Loucy (cell line): ENCODE measurements at regions not wholly inside any gene's neighbourhood (a gene's known extent, or its start where the extent isn't known, plus 50 kb on each side); places are given as distances from the start of the nearest gene placed in this dataset.

Experiments
- CTCF ChIP-seq: fragments of 200-600 bp; sonication (generic); conservative IDR thresholded peaks from 2 replicates; pipeline ENCODE4 v1.5.1; 2014; ENCODE audit warnings: mild to moderate bottlenecking, antibody characterized with exemption, low read length
- EZH2phosphoT487 ChIP-seq: fragments of 200-600 bp; IDR thresholded peaks from 2 replicates; pipeline ENCODE4 v1.6.1; 2018; ENCODE audit warnings: antibody characterized with exemption, mild to moderate bottlenecking, moderate library complexity, borderline replicate concordance

DNA sequence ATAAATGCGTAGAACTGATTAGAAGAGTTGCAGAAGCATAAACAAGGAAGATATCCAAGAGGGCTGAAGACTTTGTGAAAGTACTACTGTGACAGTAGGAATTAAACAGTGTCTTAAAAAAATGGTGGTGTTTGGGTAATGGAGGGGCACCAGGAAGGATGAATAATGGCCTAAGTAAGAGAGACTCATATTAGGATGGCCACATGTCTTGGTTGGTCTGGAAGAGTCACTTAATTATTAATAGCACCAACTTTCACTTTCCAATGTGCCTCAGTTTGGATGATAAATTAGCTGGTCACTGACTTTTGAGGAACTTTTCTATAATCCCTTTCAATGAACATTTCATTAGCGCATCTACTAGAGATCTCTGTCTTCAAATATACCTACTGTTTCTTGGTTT lies 372.2 kb downstream of the NYAP2 start:
- TF ChIP-seq CTCF (no peak), EZH2phosphoT487 (no peak)
